SH-SY5Y (cell line): ENCODE measurements at regions not wholly inside any gene's neighbourhood (a gene's known extent, or its start where the extent isn't known, plus 50 kb on each side); places are given as distances from the start of the nearest gene placed in this dataset.

Source experiments
- GATA2 ChIP-seq: IDR thresholded peaks from 2 replicates; pipeline ENCODE4 v1.6.1; 2011; ENCODE audit warnings: mild to moderate bottlenecking, low read depth, low read length
- GATA3 ChIP-seq: IDR thresholded peaks from 2 replicates; pipeline ENCODE4 v1.6.1; 2011; ENCODE audit warnings: low read depth, mild to moderate bottlenecking, low read length, moderate library complexity

GRCh38 chr7:130868139-130868538 lies 134.1 kb upstream of the KLF14 start:
- no peak for TF ChIP-seq GATA3
- no peak for TF ChIP-seq GATA2
